Right lobe of liver (tissue), 6 donors: ENCODE measurements at regions not wholly inside any gene's neighbourhood (a gene's known extent, or its start where the extent isn't known, plus 50 kb on each side); places are given as distances from the start of the nearest gene placed in this dataset.

ENCODE experiments used
- ATAC-seq, 4 donors: fragments of 200-7000 bp; cut with Tn5 transposase; one replicate each; pipeline ENCODE4 v1.9.1; 2020; ENCODE audit warnings: mild to moderate bottlenecking in 4 of 4, moderate library complexity in 4 of 4
- DNase-seq, 3 donors: peaks; one replicate each; pipeline ENCODE4 v3.0.0-alpha.2; 2020
- H3K27ac ChIP-seq, 3 donors: fragments of 200-600 bp; one replicate each; pipeline ENCODE4 v1.8.0; 2022
- H3K27me3 ChIP-seq, 2 donors: fragments of 200-600 bp; one replicate each; pipeline ENCODE4 v1.8.0; 2022
- H3K36me3 ChIP-seq, 4 donors: fragments of 200-600 bp; sonication (generic) in 1 of 4; one replicate each; pipeline versions ENCODE4 v1.5.1 to v1.8.0; 2017 to 2022; ENCODE audit warnings: control low read depth in 1 of 4
- H3K4me1 ChIP-seq, 4 donors: fragments of 200-600 bp; sonication (generic) in 1 of 4; one replicate each; pipeline versions ENCODE4 v1.5.1 to v1.8.0; 2017 to 2022; ENCODE audit warnings: control low read depth in 1 of 4
- H3K4me3 ChIP-seq, 3 donors: fragments of 200-600 bp; one replicate each; pipeline ENCODE4 v1.8.0; 2022
- H3K9me3 ChIP-seq, 4 donors: fragments of 200-600 bp; sonication (generic) in 1 of 4; one replicate each; pipeline versions ENCODE4 v1.5.1 to v1.8.0; 2017 to 2022; ENCODE audit warnings: control low read depth in 1 of 4
- POLR2A ChIP-seq: fragments of 450-650 bp; IDR thresholded peaks from one replicate; pipeline ENCODE4 v1.6.1; 2017; ENCODE audit warnings: antibody characterized with exemption, mild to moderate bottlenecking
- WGBS: methylation state at CpG from one replicate; pipeline ENCODE4 v1.1.6; 2018; ENCODE audit warnings: low coverage, low lambda C conversion rate; ENCODE audit not compliant: insufficient coverage; ENCODE audit errors: missing lambda C conversion rate; 5-methylcytosine and 5-hydroxymethylcytosine counted together
- intact Hi-C, 2 donors: fragments of 100-400 bp; cut with DNase I; formaldehyde crosslinking; loops; one replicate each; pipeline versions ENCODE4 v1.11.2 to v1.14.1; 2022
- TF ChIP-seq, protein P1 (sequence below), 4 donors: fragments of 200-600 bp in 3 of 4; fragments of 450-650 bp in 1 of 4; IDR thresholded peaks; one replicate each; pipeline versions ENCODE4 v1.5.1 to v1.8.0; 2016 to 2022; ENCODE audit warnings: antibody characterized with exemption in 4 of 4, mild to moderate bottlenecking in 2 of 4
- donor health status: DM: no; HTN: yes; CAD: no.
- donor health status: DM: no; HTN: no; CAD: no.
- donor health status: DM: no; HTN: no; CAD: no.
- donor health status: DM: no; HTN: yes; CAD: no.
- donor health status: DM: no; HTN: yes; CAD: no.

DNA sequence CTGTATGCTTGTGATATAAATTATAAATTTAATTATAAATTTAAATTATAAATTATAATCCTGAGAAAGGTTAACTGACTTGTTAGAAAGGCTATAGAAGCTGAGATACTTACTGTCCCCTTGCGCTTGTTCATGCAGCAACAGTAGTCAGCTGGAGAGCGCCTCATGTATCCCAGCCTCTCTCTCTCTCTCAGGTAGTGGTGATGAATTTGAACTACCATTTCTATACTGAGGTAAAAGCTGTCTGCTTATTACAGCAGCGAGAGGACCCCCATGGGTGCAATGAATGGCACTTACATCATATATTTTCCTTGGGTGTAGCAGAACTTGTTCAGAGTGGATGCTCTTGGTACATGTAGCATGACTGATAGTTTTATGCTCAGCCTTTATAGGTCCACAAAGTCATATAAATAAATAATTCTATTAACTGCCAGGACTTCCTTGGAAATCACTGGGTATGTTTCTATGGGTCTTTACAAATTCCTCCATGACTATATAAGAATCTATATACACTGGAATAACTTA, 1308.7 kb downstream of the REEP3 start:
- Histone ChIP-seq H3K4me1 (no peaks in the 10 kb centered on the region), H3K9me3 (no peaks in the 10 kb centered on the region), H3K27me3 (no peaks in the 10 kb centered on the region), H3K4me3 (no peak overlapping the region), H3K36me3 (no peaks in the 10 kb centered on the region), H3K27ac (no peak overlapping the region)
- no peak for ATAC-seq
- DNase-seq, result no peak
- TF ChIP-seq, protein P1, sequence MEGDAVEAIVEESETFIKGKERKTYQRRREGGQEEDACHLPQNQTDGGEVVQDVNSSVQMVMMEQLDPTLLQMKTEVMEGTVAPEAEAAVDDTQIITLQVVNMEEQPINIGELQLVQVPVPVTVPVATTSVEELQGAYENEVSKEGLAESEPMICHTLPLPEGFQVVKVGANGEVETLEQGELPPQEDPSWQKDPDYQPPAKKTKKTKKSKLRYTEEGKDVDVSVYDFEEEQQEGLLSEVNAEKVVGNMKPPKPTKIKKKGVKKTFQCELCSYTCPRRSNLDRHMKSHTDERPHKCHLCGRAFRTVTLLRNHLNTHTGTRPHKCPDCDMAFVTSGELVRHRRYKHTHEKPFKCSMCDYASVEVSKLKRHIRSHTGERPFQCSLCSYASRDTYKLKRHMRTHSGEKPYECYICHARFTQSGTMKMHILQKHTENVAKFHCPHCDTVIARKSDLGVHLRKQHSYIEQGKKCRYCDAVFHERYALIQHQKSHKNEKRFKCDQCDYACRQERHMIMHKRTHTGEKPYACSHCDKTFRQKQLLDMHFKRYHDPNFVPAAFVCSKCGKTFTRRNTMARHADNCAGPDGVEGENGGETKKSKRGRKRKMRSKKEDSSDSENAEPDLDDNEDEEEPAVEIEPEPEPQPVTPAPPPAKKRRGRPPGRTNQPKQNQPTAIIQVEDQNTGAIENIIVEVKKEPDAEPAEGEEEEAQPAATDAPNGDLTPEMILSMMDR (IDR thresholded peaks at IDR 0.05), result no peak
- intact Hi-C loops, result no loop called here
- 77% methylated on average over 2 of the region's 3 CpGs for WGBS

- H3K4me3 ChIP-seq, result no peak overlapping the region
- 30% methylated on average over 2 of the region's 2 CpGs for WGBS
- no peaks in the 10 kb centered on the region for H3K9me3 ChIP-seq
- TF ChIP-seq POLR2A, result no peak
- TF ChIP-seq, protein P1 (IDR thresholded peaks at IDR 0.05), result no peak
- DNase-seq (no peak), ATAC-seq (no peak)
- no peaks in the 10 kb centered on the region for H3K36me3 ChIP-seq
- H3K27me3 ChIP-seq, result no peaks in the 10 kb centered on the region
- H3K4me1 ChIP-seq, result no peaks in the 10 kb centered on the region
- intact Hi-C loops, result no loop called here
- H3K27ac ChIP-seq, result no peak overlapping the region
Observed at GRCh38 chr10:64830869-64831268, 1309.7 kb downstream of the REEP3 start.

GRCh38 chr10:64840341-64840740, 1319.1 kb downstream of the REEP3 start:
- no peak for DNase-seq
- no peak overlapping the region for H3K4me3 ChIP-seq
- no peaks in the 10 kb centered on the region for H3K4me1 ChIP-seq
- WGBS, result 75% methylated on average over 5 of the region's 12 CpGs
- no peaks in the 10 kb centered on the region for H3K9me3 ChIP-seq
- intact Hi-C loops, result no loop called here
- TF ChIP-seq POLR2A, result no peak
- TF ChIP-seq, protein P1 (IDR thresholded peaks at IDR 0.05), result no peak
- no peak overlapping the region for H3K27ac ChIP-seq
- H3K27me3 ChIP-seq, result no peaks in the 10 kb centered on the region
- no peaks in the 10 kb centered on the region for H3K36me3 ChIP-seq
- no peak for ATAC-seq

DNA sequence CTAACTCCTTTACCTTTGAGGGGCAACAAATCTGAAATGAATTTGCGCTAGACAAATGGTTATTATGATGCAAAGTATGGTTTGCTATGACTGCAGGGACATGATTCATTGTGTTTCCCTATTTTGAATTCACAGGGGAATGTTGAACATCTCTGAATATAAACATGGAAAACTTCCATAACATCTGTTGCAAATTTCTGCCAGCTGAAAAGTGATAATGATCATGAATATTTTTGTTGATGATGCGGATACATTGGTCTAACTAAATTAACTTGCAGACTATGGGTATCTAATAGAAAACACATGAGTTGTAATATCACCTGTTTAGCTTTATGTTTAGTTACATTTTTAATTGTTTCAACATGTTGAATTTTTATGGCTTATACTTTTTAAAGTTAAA, 1325.5 kb downstream of the REEP3 start:
- intact Hi-C loops, result no loop called here
- TF ChIP-seq POLR2A, result no peak
- TF ChIP-seq, protein P1 (IDR thresholded peaks at IDR 0.05), result no peak
- 60% methylated on average over 2 of the region's 2 CpGs for WGBS
- Histone ChIP-seq H3K27ac (no peak overlapping the region), H3K4me3 (no peak overlapping the region), H3K4me1 (no peaks in the 10 kb centered on the region), H3K27me3 (no peaks in the 10 kb centered on the region), H3K9me3 (no peaks in the 10 kb centered on the region), H3K36me3 (no peaks in the 10 kb centered on the region)
- DNase-seq (no peak), ATAC-seq (no peak)

- no peaks in the 10 kb centered on the region for H3K9me3 ChIP-seq
- H3K4me3 ChIP-seq, result no peak overlapping the region
- H3K27ac ChIP-seq, result no peak overlapping the region
- no peak for TF ChIP-seq POLR2A
- TF ChIP-seq, protein P1 (IDR thresholded peaks at IDR 0.05), result no peak
- no peaks in the 10 kb centered on the region for H3K27me3 ChIP-seq
- DNase-seq (no peak), ATAC-seq (no peak)
- H3K36me3 ChIP-seq, result no peaks in the 10 kb centered on the region
- intact Hi-C loops, result no loop called here
- 38% methylated on average over 2 of the region's 2 CpGs for WGBS
- no peaks in the 10 kb centered on the region for H3K4me1 ChIP-seq
Observed at GRCh38 chr10:64855941-64856340, 1334.7 kb downstream of the REEP3 start.
